Esophagus muscularis mucosa (tissue), 4 donors: ENCODE measurements at regions not wholly inside any gene's neighbourhood (a gene's known extent, or its start where the extent isn't known, plus 50 kb on each side); places are given as distances from the start of the nearest gene placed in this dataset.
A peak's percentile ranks its signal among the peaks of the same experiment; 100 is the strongest.

ENCODE experiments used
- DNase-seq: peaks from one replicate; pipeline ENCODE4 v3.0.0-alpha.2; 2017; ENCODE audit errors: extremely low spot score
- H3K27ac ChIP-seq, 4 donors: fragments of 200-600 bp; sonication (generic); replicated peaks in 1 of 4; 1 replicate in 3 of 4; 2 replicates in 1 of 4; pipeline ENCODE4 v1.5.1; 2016 to 2019; ENCODE audit warnings: mild to moderate bottlenecking in 1 of 4
- H3K27me3 ChIP-seq, 4 donors: fragments of 200-600 bp; sonication (generic); one replicate each; pipeline versions ENCODE4 v1.5.1 to v1.6.0; 2016 to 2019
- H3K36me3 ChIP-seq, 4 donors: fragments of 200-600 bp; sonication (generic); one replicate each; pipeline ENCODE4 v1.5.1; 2016 to 2019
- H3K4me1 ChIP-seq, 4 donors: fragments of 200-600 bp; sonication (generic); one replicate each; pipeline ENCODE4 v1.5.1; 2016 to 2019
- H3K4me3 ChIP-seq, 4 donors: fragments of 200-600 bp; sonication (generic); 1 replicate in 2 of 4; 2 replicates in 2 of 4; pipeline ENCODE4 v1.5.1; 2016 to 2019; ENCODE audit warnings: mild to moderate bottlenecking in 4 of 4, moderate library complexity in 1 of 4
- H3K9me3 ChIP-seq, 4 donors: fragments of 200-600 bp; sonication (generic); 1 replicate in 3 of 4; 2 replicates in 1 of 4; pipeline ENCODE4 v1.5.1; 2016 to 2019
- CTCF ChIP-seq, 3 experiments: fragments of 200-600 bp in 2 of 3; fragments of 450-650 bp in 1 of 3; sonication (generic) in 2 of 3; IDR thresholded peaks; one replicate each; pipeline ENCODE4 v1.5.1; 2017 to 2019; ENCODE audit warnings: antibody characterized with exemption in 3 of 3, mild to moderate bottlenecking in 2 of 3, moderate library complexity in 1 of 3
- EP300 ChIP-seq: sonication (generic); formaldehyde crosslinking; IDR thresholded peaks from one replicate; pipeline ENCODE4 v1.6.1; 2017; ENCODE audit warnings: antibody characterized with exemption
- POLR2A ChIP-seq: fragments of 450-650 bp; IDR thresholded peaks from one replicate; pipeline ENCODE4 v1.6.1; 2017; ENCODE audit warnings: antibody characterized with exemption, moderate library complexity, mild to moderate bottlenecking, low read depth
- POLR2AphosphoS5 ChIP-seq, 2 donors: sonication (generic); formaldehyde crosslinking; IDR thresholded peaks; one replicate each; pipeline ENCODE4 v1.6.1; 2017; ENCODE audit warnings: antibody characterized with exemption in 2 of 2
- WGBS: methylation state at CpG from one replicate; pipeline ENCODE4 v1.1.5; 2018; 5-methylcytosine and 5-hydroxymethylcytosine counted together
- intact Hi-C: fragments of 100-400 bp; cut with DNase I; formaldehyde crosslinking; loops from one replicate; pipeline ENCODE4 v1.15.1; 2023

- Histone ChIP-seq H3K27me3 (no peaks in the 10 kb centered on the region), H3K36me3 (no peaks in the 10 kb centered on the region), H3K4me3 (no peak overlapping the region), H3K27ac (no peak overlapping the region), H3K4me1 (no peaks in the 10 kb centered on the region), H3K9me3 (no peaks in the 10 kb centered on the region)
- TF ChIP-seq POLR2AphosphoS5 (IDR thresholded peaks at IDR 0.05) (no peak), POLR2A (no peak), CTCF (IDR thresholded peaks at IDR 0.05) (no peak), EP300 (no peak)
- intact Hi-C loops = no loop called here
- WGBS = 100% methylated on average over 1 of the region's 1 CpG
- DNase-seq = no peak
These were observed 288.9 kb downstream of the AGTPBP1 start for GRCh38 chr9:85452841-85453240.

DNA sequence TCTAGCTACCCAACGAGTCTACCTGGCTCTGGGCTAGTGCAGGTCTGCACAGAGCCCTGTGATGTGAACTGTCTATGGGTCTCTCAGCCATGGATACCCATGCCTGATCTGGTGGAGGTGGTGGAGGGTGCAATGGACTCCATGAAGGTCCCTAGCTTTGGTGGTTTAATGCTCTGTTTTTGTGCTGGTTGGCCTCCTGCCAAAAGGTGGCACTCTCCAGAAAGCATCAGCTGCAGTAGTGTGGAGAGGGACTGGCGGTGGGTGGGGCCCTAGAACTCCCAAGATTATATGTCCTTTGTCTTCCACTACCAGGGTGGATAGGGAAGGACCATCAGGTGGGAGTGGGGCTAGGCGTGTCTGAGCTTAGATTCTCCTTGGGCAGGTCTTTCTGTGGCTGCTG lies 290.1 kb downstream of the AGTPBP1 start:
- Histone ChIP-seq H3K9me3 (no peaks in the 10 kb centered on the region), H3K27ac (no peak overlapping the region), H3K4me3 (no peak overlapping the region), H3K4me1 (no peaks in the 10 kb centered on the region), H3K27me3 (no peaks in the 10 kb centered on the region), H3K36me3 (no peaks in the 10 kb centered on the region)
- intact Hi-C loops = no loop called here
- TF ChIP-seq POLR2A = no peak
- no peak for TF ChIP-seq CTCF (IDR thresholded peaks at IDR 0.05)
- no peak for TF ChIP-seq EP300
- no peak for TF ChIP-seq POLR2AphosphoS5 (IDR thresholded peaks at IDR 0.05)
- DNase-seq = peak; percentile 79
- WGBS = 97% methylated on average over 3 of the region's 3 CpGs

DNA sequence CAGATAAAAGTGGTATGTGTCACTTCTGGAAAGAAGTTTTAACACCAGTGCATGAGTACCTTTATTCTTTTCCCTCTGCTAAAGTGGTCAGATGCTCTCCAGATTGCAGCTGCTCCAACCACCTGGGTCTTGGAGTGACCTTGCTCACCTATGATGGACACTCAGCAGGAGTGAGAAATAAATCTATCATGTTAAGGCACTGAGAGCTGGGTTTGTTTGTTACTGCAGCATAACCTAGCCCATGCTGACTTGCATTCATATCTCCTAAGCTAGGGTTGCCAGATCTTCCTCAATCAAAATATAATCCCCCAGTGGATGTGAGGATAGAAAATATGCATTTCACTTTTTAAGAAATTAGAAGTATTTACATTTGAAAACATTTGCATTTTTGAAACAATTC lies 295.9 kb downstream of the AGTPBP1 start:
- intact Hi-C loops = no loop called here
- TF ChIP-seq POLR2A (no peak), EP300 (no peak), POLR2AphosphoS5 (IDR thresholded peaks at IDR 0.05) (no peak), CTCF (IDR thresholded peaks at IDR 0.05) (no peak)
- H3K4me1 ChIP-seq = no peaks in the 10 kb centered on the region
- DNase-seq = peak; percentile 37
- no peak overlapping the region for H3K27ac ChIP-seq
- no peaks in the 10 kb centered on the region for H3K9me3 ChIP-seq
- no peak overlapping the region for H3K4me3 ChIP-seq
- no peaks in the 10 kb centered on the region for H3K36me3 ChIP-seq
- H3K27me3 ChIP-seq = no peaks in the 10 kb centered on the region

GRCh38 chr9:85444243-85444642 lies 297.5 kb downstream of the AGTPBP1 start:
- H3K9me3 ChIP-seq = no peaks in the 10 kb centered on the region
- H3K4me3 ChIP-seq = no peak overlapping the region
- peak; percentile 91 for DNase-seq
- TF ChIP-seq EP300 (no peak), POLR2A (no peak), POLR2AphosphoS5 (IDR thresholded peaks at IDR 0.05) (no peak), CTCF (IDR thresholded peaks at IDR 0.05) (no peak)
- 75% methylated on average over 5 of the region's 5 CpGs for WGBS
- intact Hi-C loops = no loop called here
- H3K27me3 ChIP-seq = no peaks in the 10 kb centered on the region
- H3K27ac ChIP-seq = no peak overlapping the region
- no peaks in the 10 kb centered on the region for H3K4me1 ChIP-seq
- no peaks in the 10 kb centered on the region for H3K36me3 ChIP-seq

DNA sequence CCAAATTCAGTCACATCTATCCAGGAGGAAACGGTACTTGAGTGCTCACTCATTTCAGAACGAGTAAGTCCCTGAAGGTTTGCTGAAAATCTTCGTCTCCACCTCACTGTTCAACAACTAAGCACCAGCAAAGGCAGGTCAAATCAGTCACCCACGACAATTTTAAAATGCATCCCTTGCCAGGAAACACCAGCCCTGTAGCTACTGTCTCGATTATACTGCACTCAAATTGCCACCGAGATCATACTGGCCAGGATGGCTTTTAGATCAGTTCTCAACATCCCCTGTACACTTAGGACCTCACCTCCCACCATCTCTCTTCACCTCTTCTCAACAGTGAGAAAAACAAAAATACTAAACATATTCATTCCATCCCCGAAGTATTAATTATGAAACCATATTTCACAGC lies 298.6 kb downstream of the AGTPBP1 start:
- DNase-seq = peak; percentile 89
- TF ChIP-seq EP300 (no peak), CTCF (IDR thresholded peaks at IDR 0.05) (no peak), POLR2A (no peak), POLR2AphosphoS5 (IDR thresholded peaks at IDR 0.05) (no peak)
- Histone ChIP-seq H3K27me3 (no peaks in the 10 kb centered on the region), H3K4me1 (no peaks in the 10 kb centered on the region), H3K36me3 (no peaks in the 10 kb centered on the region), H3K4me3 (no peak overlapping the region), H3K27ac (no peak overlapping the region), H3K9me3 (no peaks in the 10 kb centered on the region)
- intact Hi-C loops = no loop called here
- WGBS = 88% methylated on average over 7 of the region's 7 CpGs
